H9 (cell line): ENCODE measurements at regions not wholly inside any gene's neighbourhood (a gene's known extent, or its start where the extent isn't known, plus 50 kb on each side); places are given as distances from the start of the nearest gene placed in this dataset.

ENCODE experiments used
- DNase-seq: peaks from one replicate; pipeline ENCODE4 v3.0.0-alpha.2; 2017
- H2AFZ ChIP-seq: one replicate; pipeline ENCODE4 v1.6.1; 2013; ENCODE audit warnings: mild to moderate bottlenecking, low read length, control low read depth, moderate library complexity
- H2AK5ac ChIP-seq: 2 replicates; pipeline ENCODE4 v1.6.1; 2013; ENCODE audit warnings: low read length, control low read depth, mixed read lengths; ENCODE audit not compliant: insufficient read length
- H2BK120ac ChIP-seq: one replicate; pipeline ENCODE4 v1.6.1; 2013; ENCODE audit warnings: low read depth, mild to moderate bottlenecking, low read length, control low read depth, inconsistent platforms; ENCODE audit not compliant: poor library complexity, severe bottlenecking
- H2BK12ac ChIP-seq: 2 replicates; pipeline ENCODE4 v1.6.1; 2013; ENCODE audit warnings: low read length, control low read depth, mixed read lengths, low read depth; ENCODE audit not compliant: insufficient read length
- H2BK15ac ChIP-seq: 2 replicates; pipeline ENCODE4 v1.6.1; 2013; ENCODE audit warnings: low read depth, low read length, control low read depth
- H2BK20ac ChIP-seq: one replicate; pipeline ENCODE4 v1.6.1; 2013; ENCODE audit warnings: low read depth, mild to moderate bottlenecking, low read length, control low read depth, inconsistent platforms; ENCODE audit not compliant: poor library complexity, severe bottlenecking
- H2BK5ac ChIP-seq: 2 replicates; pipeline ENCODE4 v1.6.1; 2013; ENCODE audit warnings: low read length, control low read depth, mixed read lengths; ENCODE audit not compliant: insufficient read length
- H3K14ac ChIP-seq: 2 replicates; pipeline ENCODE4 v1.6.1; 2013; ENCODE audit warnings: low read length, control low read depth; ENCODE audit not compliant: insufficient read depth
- H3K18ac ChIP-seq: 2 replicates; pipeline ENCODE4 v1.6.1; 2013; ENCODE audit warnings: low read depth, mild to moderate bottlenecking, mixed read lengths, low read length, control low read depth; ENCODE audit not compliant: insufficient read length
- H3K23ac ChIP-seq: 2 replicates; pipeline ENCODE4 v1.6.1; 2013; ENCODE audit warnings: low read length, control low read depth, mixed read lengths, low read depth; ENCODE audit not compliant: insufficient read length
- H3K23me2 ChIP-seq: 2 replicates; pipeline ENCODE4 v1.6.1; 2013; ENCODE audit warnings: low read depth, mild to moderate bottlenecking, mixed read lengths, low read length, control low read depth; ENCODE audit not compliant: insufficient read length, poor library complexity, severe bottlenecking
- H3K27ac ChIP-seq: 2 replicates; pipeline ENCODE4 v1.5.1; 2013; ENCODE audit warnings: low read length, control low read depth, mixed read lengths, low read depth; ENCODE audit not compliant: insufficient read length
- H3K27me3 ChIP-seq: 2 replicates; pipeline ENCODE4 v1.6.1; 2013; ENCODE audit warnings: low read length, control low read depth, inconsistent platforms; ENCODE audit not compliant: insufficient read depth
- H3K4ac ChIP-seq: 2 replicates; pipeline ENCODE4 v1.6.1; 2013; ENCODE audit warnings: low read depth, mild to moderate bottlenecking, control low read depth, inconsistent platforms, low read length, moderate library complexity
- H3K4me1 ChIP-seq: 2 replicates; pipeline ENCODE4 v1.6.1; 2013; ENCODE audit warnings: low read length, control low read depth, inconsistent platforms; ENCODE audit not compliant: insufficient read depth
- H3K4me2 ChIP-seq: 2 replicates; pipeline ENCODE4 v1.6.1; 2013; ENCODE audit warnings: low read length, control low read depth, mixed read lengths; ENCODE audit not compliant: insufficient read length, insufficient read depth
- H3K56ac ChIP-seq: 2 replicates; pipeline ENCODE4 v1.6.1; 2013; ENCODE audit warnings: low read depth, mild to moderate bottlenecking, mixed read lengths, low read length, control low read depth; ENCODE audit not compliant: insufficient read length
- H3K79me1 ChIP-seq: 2 replicates; pipeline ENCODE4 v1.6.1; 2013; ENCODE audit warnings: low read depth, mild to moderate bottlenecking, moderate library complexity, low read length, control low read depth, inconsistent platforms; ENCODE audit not compliant: insufficient read depth, poor library complexity, severe bottlenecking
- H3K79me2 ChIP-seq: 2 replicates; pipeline ENCODE4 v1.6.1; 2013; ENCODE audit warnings: low read length, control low read depth, inconsistent platforms; ENCODE audit not compliant: insufficient read depth
- H3K9ac ChIP-seq: 2 replicates; pipeline ENCODE4 v1.6.1; 2013; ENCODE audit warnings: low read length, control low read depth, mixed read lengths; ENCODE audit not compliant: insufficient read length; ENCODE audit errors: extremely low read depth
- H3K9me3 ChIP-seq: one replicate; pipeline ENCODE4 v1.6.1; 2013; ENCODE audit warnings: low read depth, low read length, inconsistent platforms; ENCODE audit not compliant: control insufficient read depth
- H3T11ph ChIP-seq: one replicate; pipeline ENCODE4 v1.6.1; 2013; ENCODE audit warnings: mild to moderate bottlenecking, low read length, control low read depth, inconsistent platforms
- H4K20me1 ChIP-seq: one replicate; pipeline ENCODE4 v1.6.1; 2013; ENCODE audit not compliant: control insufficient read depth, insufficient read length, insufficient read depth
- H4K5ac ChIP-seq: 2 replicates; pipeline ENCODE4 v1.6.1; 2013; ENCODE audit warnings: low read depth, mild to moderate bottlenecking, mixed read lengths, low read length, control low read depth; ENCODE audit not compliant: insufficient read length
- H4K8ac ChIP-seq: replicated peaks from 2 replicates; pipeline ENCODE4 v1.6.1; 2013; ENCODE audit warnings: low read length, control low read depth, mixed read lengths, low read depth; ENCODE audit not compliant: insufficient read length
- H4K91ac ChIP-seq: 2 replicates; pipeline ENCODE4 v1.6.1; 2013; ENCODE audit warnings: low read depth, mild to moderate bottlenecking, moderate library complexity, mixed read lengths, low read length, control low read depth; ENCODE audit not compliant: insufficient read length
- H3K27ac Mint-ChIP-seq, 3 experiments: 2 replicates in 2 of 3; 3 replicates in 1 of 3; pipeline ENCODE4 v1.8.0; 2020 to 2021; ENCODE audit warnings: mixed read lengths in 3 of 3, mild to moderate bottlenecking in 1 of 3, moderate library complexity in 1 of 3
- H3K27me3 Mint-ChIP-seq: 2 replicates; pipeline ENCODE4 v1.8.0; 2021; ENCODE audit warnings: low read depth, mild to moderate bottlenecking, moderate library complexity, mixed read lengths
- H3K36me3 Mint-ChIP-seq, 3 experiments: 2 replicates in 2 of 3; 3 replicates in 1 of 3; pipeline ENCODE4 v1.8.0; 2020 to 2021; ENCODE audit warnings: low read depth in 3 of 3, mixed read lengths in 3 of 3; ENCODE audit not compliant: insufficient read depth in 1 of 3
- H3K4me1 Mint-ChIP-seq, 2 experiments: 2 replicates each; pipeline ENCODE4 v1.8.0; 2020; ENCODE audit warnings: mixed read lengths in 2 of 2
- H3K4me3 Mint-ChIP-seq, 2 experiments: 2 replicates in 1 of 2; 3 replicates in 1 of 2; pipeline ENCODE4 v1.8.0; 2020 to 2021; ENCODE audit warnings: mild to moderate bottlenecking in 2 of 2, mixed read lengths in 2 of 2, moderate library complexity in 1 of 2
- H3K9me3 Mint-ChIP-seq, 2 experiments: 2 replicates in 1 of 2; 3 replicates in 1 of 2; pipeline ENCODE4 v1.8.0; 2020; ENCODE audit warnings: mild to moderate bottlenecking in 2 of 2, mixed read lengths in 2 of 2, moderate library complexity in 1 of 2
- CTCF ChIP-seq: fragments of 200-600 bp; sonication (generic); conservative IDR thresholded peaks from 3 replicates; pipeline ENCODE4 v1.8.0; 2021; ENCODE audit warnings: antibody characterized with exemption, mild to moderate bottlenecking
- WGBS: extraction: QIAGEN DNeasy Blood & Tissue Kit; methylation state at CpG from one replicate; pipeline ENCODE4 v1.1.7; 2013; ENCODE audit warnings: missing lambda C conversion rate, low lambda C conversion rate, mixed read lengths; ENCODE audit not compliant: insufficient read length; ENCODE audit errors: extremely low coverage; 5-methylcytosine and 5-hydroxymethylcytosine counted together

GRCh38 chr16:8500351-8500750, 90.0 kb downstream of the TMEM114 start:
- Histone ChIP-seq H3K14ac (no peak overlapping the region), H2BK120ac (no peak overlapping the region), H2AK5ac (no peak overlapping the region), H3K79me1 (no peaks in the 10 kb centered on the region), H3K27ac (no peak overlapping the region), H4K91ac (no peak overlapping the region), H4K20me1 (no peaks in the 10 kb centered on the region), H2BK5ac (no peak overlapping the region), H3K9me3 (no peaks in the 10 kb centered on the region), H3K56ac (no peak overlapping the region), H3K4me1 (no peaks in the 10 kb centered on the region), H3K23ac (no peak overlapping the region), H3K27me3 (peaks cover 4% of the 10 kb centered on the region; the same call in 1 of the 2 replicates), H3T11ph (no peak overlapping the region), H3K79me2 (no peaks in the 10 kb centered on the region), H3K18ac (no peak overlapping the region), H4K8ac (no peak overlapping the region), H2BK20ac (no peak overlapping the region), H2BK15ac (no peak overlapping the region), H2BK12ac (no peak overlapping the region), H3K4ac (no peak overlapping the region), H2AFZ (no peak overlapping the region), H3K23me2 (no peaks in the 10 kb centered on the region), H3K4me2 (no peak overlapping the region), H4K5ac (no peak overlapping the region), H3K9ac (no peak overlapping the region)
- TF ChIP-seq CTCF = no peak
- no peak for DNase-seq
- Mint-ChIP-seq H3K9me3 (no peaks in the 10 kb centered on the region), H3K4me1 (peaks cover under 1% of the 10 kb centered on the region in 2 experiments), H3K27ac (no peak overlapping the region), H3K36me3 (no peaks in the 10 kb centered on the region), H3K27me3 (peaks cover 83% of the 10 kb centered on the region), H3K4me3 (no peak overlapping the region)
- no CpG with 5 or more reads among the region's 1 CpG for WGBS
